Smooth muscle cell (in vitro differentiated cells): ENCODE measurements at regions not wholly inside any gene's neighbourhood (a gene's known extent, or its start where the extent isn't known, plus 50 kb on each side); places are given as distances from the start of the nearest gene placed in this dataset.

Source experiments
- DNase-seq: peaks from one replicate; lab custom pipeline; 2025; ENCODE audit not compliant: unreplicated experiment; lab: John Stamatoyannopoulos, UW
- H2AFZ ChIP-seq: fragments of 200-600 bp; sonication (generic); 2 replicates; pipeline ENCODE4 v1.6.0; 2016; ENCODE audit warnings: antibody characterized with exemption, low read depth, mild to moderate bottlenecking
- H3F3A ChIP-seq: fragments of 200-600 bp; sonication (generic); 2 replicates; pipeline ENCODE4 v1.6.0; 2017; ENCODE audit warnings: antibody characterized with exemption, low read depth
- H3K27ac ChIP-seq: fragments of 200-600 bp; sonication (generic); 2 replicates; pipeline ENCODE4 v1.5.1; 2016; ENCODE audit warnings: low read depth, mild to moderate bottlenecking
- H3K27me3 ChIP-seq: fragments of 200-600 bp; sonication (generic); 2 replicates; pipeline ENCODE4 v1.6.1; 2016; ENCODE audit warnings: low read depth, mild to moderate bottlenecking
- H3K36me3 ChIP-seq: fragments of 200-600 bp; sonication (generic); 2 replicates; pipeline ENCODE4 v1.5.1; 2016; ENCODE audit warnings: low read depth
- H3K4me1 ChIP-seq: fragments of 200-600 bp; sonication (generic); 2 replicates; pipeline ENCODE4 v1.5.1; 2016; ENCODE audit warnings: low read depth
- H3K4me2 ChIP-seq: fragments of 200-600 bp; sonication (generic); 2 replicates; pipeline ENCODE4 v1.6.0; 2016; ENCODE audit warnings: mild to moderate bottlenecking
- H3K4me3 ChIP-seq: fragments of 200-600 bp; sonication (generic); 2 replicates; pipeline ENCODE4 v1.5.1; 2016; ENCODE audit warnings: mild to moderate bottlenecking
- H3K79me2 ChIP-seq: fragments of 200-600 bp; sonication (generic); 2 replicates; pipeline ENCODE4 v1.6.0; 2016; ENCODE audit warnings: low read depth, mild to moderate bottlenecking
- H3K9ac ChIP-seq: fragments of 200-600 bp; sonication (generic); 2 replicates; pipeline ENCODE4 v1.6.0; 2016; ENCODE audit warnings: low read depth
- H3K9me3 ChIP-seq: fragments of 200-600 bp; sonication (generic); replicated peaks from 2 replicates; pipeline ENCODE4 v1.5.1; 2016; ENCODE audit warnings: low read depth
- H4K20me1 ChIP-seq: fragments of 200-600 bp; sonication (generic); 2 replicates; pipeline ENCODE4 v1.6.0; 2016; ENCODE audit warnings: low read depth
- WGBS: methylation state at CpG from one replicate; pipeline ENCODE4 v1.1.7; 2016; ENCODE audit warnings: low lambda C conversion rate; 5-methylcytosine and 5-hydroxymethylcytosine counted together
- TF ChIP-seq, protein P1 (sequence below): fragments of 200-600 bp; sonication (generic); IDR thresholded peaks from 2 replicates; pipeline ENCODE4 v1.5.1; 2017; ENCODE audit warnings: borderline replicate concordance, mild to moderate bottlenecking, antibody characterized with exemption; ENCODE audit not compliant: insufficient read depth, poor library complexity, severe bottlenecking

DNA sequence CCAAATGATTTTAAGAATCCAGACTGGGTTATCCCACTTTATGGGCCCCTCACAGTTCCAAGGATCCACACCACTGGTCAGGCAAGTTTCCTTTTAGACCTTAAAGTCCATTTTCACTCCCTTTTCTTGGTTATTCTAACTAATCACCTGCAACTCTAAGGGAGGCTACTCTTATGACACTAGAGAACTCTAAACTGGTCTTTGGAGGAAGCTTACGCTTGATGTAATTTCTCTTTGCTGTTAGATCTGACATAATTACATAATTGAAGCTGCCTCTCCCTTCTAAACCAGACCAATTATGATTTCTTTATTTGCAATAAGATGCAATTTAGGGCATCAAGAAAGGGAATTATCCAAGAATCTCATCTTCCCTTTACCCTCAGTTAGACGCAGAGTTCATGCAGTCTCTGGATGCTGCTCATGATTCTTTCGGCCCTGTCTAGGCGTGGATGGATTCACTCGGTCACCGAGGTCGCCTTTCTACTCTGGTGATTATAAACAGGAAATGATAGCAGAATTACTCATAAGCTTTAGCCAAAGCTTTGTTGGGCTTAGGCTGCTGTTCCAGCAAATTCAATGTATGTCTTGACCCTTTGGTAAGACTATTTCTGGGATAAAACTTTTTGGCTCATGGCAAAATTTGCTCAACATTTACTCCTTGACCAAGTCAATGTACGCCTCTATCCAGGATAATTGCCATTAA, 130.9 kb upstream of the PRNP start:
- no peaks in the 10 kb centered on the region for H3K9me3 ChIP-seq
- peaks cover 7% of the 10 kb centered on the region for H3F3A ChIP-seq
- 41% methylated on average over 8 of the region's 8 CpGs for WGBS
- peak overlapping the region; percentile 52 for H3K27ac ChIP-seq
- H3K4me2 ChIP-seq: peak overlapping the region; percentile 30
- no peak overlapping the region for H3K4me3 ChIP-seq
- peaks cover 9% of the 10 kb centered on the region for H3K4me1 ChIP-seq
- no peaks in the 10 kb centered on the region for H3K79me2 ChIP-seq
- H2AFZ ChIP-seq: no peak overlapping the region
- no peaks in the 10 kb centered on the region for H3K27me3 ChIP-seq
- no peak overlapping the region for H3K9ac ChIP-seq
- DNase-seq: no peak
- no peaks in the 10 kb centered on the region for H4K20me1 ChIP-seq
- TF ChIP-seq, protein P1, sequence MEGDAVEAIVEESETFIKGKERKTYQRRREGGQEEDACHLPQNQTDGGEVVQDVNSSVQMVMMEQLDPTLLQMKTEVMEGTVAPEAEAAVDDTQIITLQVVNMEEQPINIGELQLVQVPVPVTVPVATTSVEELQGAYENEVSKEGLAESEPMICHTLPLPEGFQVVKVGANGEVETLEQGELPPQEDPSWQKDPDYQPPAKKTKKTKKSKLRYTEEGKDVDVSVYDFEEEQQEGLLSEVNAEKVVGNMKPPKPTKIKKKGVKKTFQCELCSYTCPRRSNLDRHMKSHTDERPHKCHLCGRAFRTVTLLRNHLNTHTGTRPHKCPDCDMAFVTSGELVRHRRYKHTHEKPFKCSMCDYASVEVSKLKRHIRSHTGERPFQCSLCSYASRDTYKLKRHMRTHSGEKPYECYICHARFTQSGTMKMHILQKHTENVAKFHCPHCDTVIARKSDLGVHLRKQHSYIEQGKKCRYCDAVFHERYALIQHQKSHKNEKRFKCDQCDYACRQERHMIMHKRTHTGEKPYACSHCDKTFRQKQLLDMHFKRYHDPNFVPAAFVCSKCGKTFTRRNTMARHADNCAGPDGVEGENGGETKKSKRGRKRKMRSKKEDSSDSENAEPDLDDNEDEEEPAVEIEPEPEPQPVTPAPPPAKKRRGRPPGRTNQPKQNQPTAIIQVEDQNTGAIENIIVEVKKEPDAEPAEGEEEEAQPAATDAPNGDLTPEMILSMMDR: no peak
- no peaks in the 10 kb centered on the region for H3K36me3 ChIP-seq

DNA sequence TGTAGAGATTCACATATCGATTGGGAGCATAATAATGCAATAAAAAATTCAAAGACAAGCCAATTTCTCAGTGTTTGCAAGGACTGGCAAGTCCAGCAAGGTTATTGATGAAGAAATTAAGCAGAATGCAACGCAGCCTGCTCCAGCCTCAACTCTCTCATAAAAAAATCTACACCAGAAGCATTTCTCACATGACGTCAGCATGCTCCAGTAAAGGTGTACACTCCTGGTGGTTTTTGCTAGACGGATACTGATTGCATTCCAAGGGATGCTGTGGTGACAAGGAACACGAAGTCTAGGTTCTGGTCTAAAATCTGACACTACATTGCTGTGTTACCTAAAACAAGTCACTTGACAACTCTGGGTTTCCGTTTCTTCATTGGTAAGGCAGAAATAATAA, 131.9 kb upstream of the PRNP start:
- Histone ChIP-seq H3K4me3 (no peak overlapping the region), H3K36me3 (no peaks in the 10 kb centered on the region), H3K79me2 (no peaks in the 10 kb centered on the region), H3K4me1 (peaks cover 9% of the 10 kb centered on the region), H3F3A (peaks cover 7% of the 10 kb centered on the region), H3K27ac (no peak overlapping the region), H3K9ac (no peak overlapping the region), H3K4me2 (no peak overlapping the region), H2AFZ (no peak overlapping the region), H3K27me3 (no peaks in the 10 kb centered on the region), H4K20me1 (no peaks in the 10 kb centered on the region), H3K9me3 (no peaks in the 10 kb centered on the region)
- WGBS: 92% methylated on average over 6 of the region's 6 CpGs
- no peak for DNase-seq
- TF ChIP-seq, protein P1: no peak

DNA sequence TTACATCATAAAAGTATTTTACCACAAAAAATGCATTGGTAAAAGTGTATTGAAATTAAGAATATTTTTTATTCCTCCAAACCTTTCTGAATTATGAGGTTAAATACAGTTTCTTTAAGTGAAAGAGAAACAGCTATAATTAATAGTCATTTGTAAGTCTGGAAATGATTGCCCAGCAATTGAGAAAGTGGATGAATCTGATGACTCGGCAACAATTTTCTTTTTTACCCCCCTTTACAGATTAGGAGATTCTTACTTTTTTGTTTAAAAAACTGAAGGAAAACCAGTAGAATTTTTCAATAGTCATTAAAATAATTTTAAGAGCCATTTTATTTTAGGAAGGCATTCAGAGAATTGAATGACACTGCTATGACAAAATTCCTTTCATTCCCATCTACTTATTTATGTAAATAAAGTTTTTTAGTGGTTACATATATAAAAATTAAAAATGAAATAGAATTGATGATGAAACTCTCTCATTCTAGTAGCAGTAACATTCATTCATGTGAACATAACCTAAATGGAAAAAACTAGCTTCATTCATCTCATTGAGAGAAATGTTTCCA, 134.1 kb upstream of the PRNP start:
- no peaks in the 10 kb centered on the region for H3K79me2 ChIP-seq
- WGBS: 81% methylated on average over 1 of the region's 1 CpG
- peaks cover 9% of the 10 kb centered on the region for H3K4me1 ChIP-seq
- H3K9me3 ChIP-seq: no peaks in the 10 kb centered on the region
- H3K27me3 ChIP-seq: no peaks in the 10 kb centered on the region
- H3F3A ChIP-seq: peaks cover 7% of the 10 kb centered on the region
- H3K36me3 ChIP-seq: no peaks in the 10 kb centered on the region
- no peak overlapping the region for H3K4me2 ChIP-seq
- H2AFZ ChIP-seq: no peak overlapping the region
- no peak overlapping the region for H3K27ac ChIP-seq
- H4K20me1 ChIP-seq: no peaks in the 10 kb centered on the region
- DNase-seq: no peak
- H3K9ac ChIP-seq: no peak overlapping the region
- H3K4me3 ChIP-seq: no peak overlapping the region
- TF ChIP-seq, protein P1: no peak

DNA sequence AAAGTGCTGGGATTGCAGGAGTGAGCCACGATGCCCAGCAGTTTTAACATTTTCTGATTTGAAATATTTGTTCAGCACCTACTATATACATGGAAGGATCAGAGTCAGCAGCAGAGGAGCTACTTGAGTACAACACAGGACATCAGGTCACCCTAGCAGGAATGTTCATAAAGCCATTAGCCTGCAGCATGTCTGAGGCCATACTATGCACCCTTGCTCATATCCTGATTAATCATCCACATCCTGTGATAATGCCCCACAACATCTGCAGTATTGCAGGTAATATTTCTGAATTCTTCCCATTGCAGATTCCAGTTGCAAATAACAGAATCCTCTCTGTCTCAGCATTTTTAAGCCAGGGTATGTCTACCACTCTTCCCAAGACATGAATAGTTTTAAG, 135.5 kb upstream of the PRNP start:
- WGBS: 100% methylated on average over 1 of the region's 1 CpG
- H3K4me1 ChIP-seq: peaks cover 8% of the 10 kb centered on the region

More for the DNA sequence above, 135.5 kb upstream of the PRNP start:
- Histone ChIP-seq H3K27ac (no peak overlapping the region), H3F3A (peaks cover 2% of the 10 kb centered on the region), H4K20me1 (no peaks in the 10 kb centered on the region), H2AFZ (no peak overlapping the region), H3K27me3 (no peaks in the 10 kb centered on the region), H3K36me3 (no peaks in the 10 kb centered on the region), H3K9ac (no peak overlapping the region), H3K79me2 (no peaks in the 10 kb centered on the region), H3K9me3 (no peaks in the 10 kb centered on the region), H3K4me3 (no peak overlapping the region), H3K4me2 (no peak overlapping the region)
- TF ChIP-seq, protein P1: no peak
- DNase-seq: no peak
